T-cell (primary cell): ENCODE measurements at regions not wholly inside any gene's neighbourhood (a gene's known extent, or its start where the extent isn't known, plus 50 kb on each side); places are given as distances from the start of the nearest gene placed in this dataset.

ENCODE experiments used
- ATAC-seq, 4 experiments: fragments of 200-7000 bp in 3 of 4; fragments of 150-1000 bp in 1 of 4; cut with Tn5 transposase; replicated peaks in 1 of 4; 1 replicate in 3 of 4; 2 replicates in 1 of 4; pipeline ENCODE4 v1.10.0; 2021; ENCODE audit warnings: moderate library complexity in 3 of 4, mild to moderate bottlenecking in 2 of 4, moderate number of reproducible peaks in 1 of 4
- CTCF ChIA-PET, 2 donors: fragments of 300-600 bp; sonication (Branson Sonifier 250); formaldehyde crosslinking; loops; one replicate each; lab custom pipeline; 2022; ENCODE audit warnings: antibody characterized with exemption in 2 of 2; lab: Charles Lee
- POLR2A ChIA-PET, 2 donors: fragments of 300-600 bp; sonication (Branson Sonifier 250); formaldehyde crosslinking; loops; one replicate each; lab custom pipeline; 2022; ENCODE audit warnings: antibody characterized with exemption in 2 of 2; lab: Charles Lee
- DNase-seq, 35 experiments: peaks; one replicate each; pipeline versions ENCODE4 v3.0.0 to v3.0.0-alpha.2; 2013 to 2023
- H3K27ac ChIP-seq: one replicate; pipeline ENCODE4 v1.5.1; 2013; ENCODE audit warnings: low read length
- H3K27me3 ChIP-seq, 2 experiments: replicated peaks in 1 of 2; 1 replicate in 1 of 2; 2 replicates in 1 of 2; pipeline versions ENCODE4 v1.6.1 to v1.7.0; 2013; ENCODE audit warnings: low read length in 1 of 2, mixed read lengths in 1 of 2; ENCODE audit not compliant: control insufficient read depth in 2 of 2, insufficient read depth in 2 of 2; ENCODE audit errors: extremely low read depth in 1 of 2
- H3K36me3 ChIP-seq, 2 donors: 1 replicate in 1 of 2; 2 replicates in 1 of 2; pipeline versions ENCODE4 v1.6.1 to v1.7.0; 2013; ENCODE audit warnings: low read length in 1 of 2; ENCODE audit not compliant: control insufficient read depth in 2 of 2, insufficient read depth in 1 of 2; ENCODE audit errors: extremely low read depth in 1 of 2
- H3K4me1 ChIP-seq, 2 experiments: 1 replicate in 1 of 2; 2 replicates in 1 of 2; pipeline versions ENCODE4 v1.6.1 to v1.7.0; 2013; ENCODE audit warnings: low read length in 2 of 2, mixed read lengths in 1 of 2; ENCODE audit not compliant: insufficient read depth in 2 of 2, control insufficient read depth in 1 of 2; ENCODE audit errors: extremely low read depth in 1 of 2
- H3K4me3 ChIP-seq, 2 donors: 1 replicate in 1 of 2; 2 replicates in 1 of 2; pipeline versions ENCODE4 v1.5.1 to v1.7.0; 2013; ENCODE audit warnings: mild to moderate bottlenecking in 2 of 2, low read length in 1 of 2, moderate library complexity in 1 of 2; ENCODE audit not compliant: control insufficient read depth in 1 of 2; ENCODE audit errors: extremely low read depth in 1 of 2
- H3K9me3 ChIP-seq: 2 replicates; pipeline ENCODE4 v1.7.0; 2013
- H3K27ac Mint-ChIP-seq, 2 donors: one replicate each; pipeline ENCODE4 v1.8.0; 2020 to 2021; ENCODE audit warnings: mild to moderate bottlenecking in 2 of 2, mixed read lengths in 2 of 2
- H3K27me3 Mint-ChIP-seq, 2 donors: one replicate each; pipeline ENCODE4 v1.8.0; 2021 to 2022; ENCODE audit warnings: mixed read lengths in 2 of 2
- H3K36me3 Mint-ChIP-seq: one replicate; pipeline ENCODE4 v1.8.0; 2021; ENCODE audit warnings: mixed read lengths
- H3K4me1 Mint-ChIP-seq, 3 donors: one replicate each; pipeline ENCODE4 v1.8.0; 2020 to 2022; ENCODE audit warnings: mixed read lengths in 3 of 3, mild to moderate bottlenecking in 1 of 3
- H3K4me3 Mint-ChIP-seq, 3 donors: one replicate each; pipeline ENCODE4 v1.8.0; 2020 to 2022; ENCODE audit warnings: mild to moderate bottlenecking in 3 of 3, mixed read lengths in 3 of 3, moderate library complexity in 3 of 3
- H3K9me3 Mint-ChIP-seq, 3 donors: one replicate each; pipeline ENCODE4 v1.8.0; 2020 to 2022; ENCODE audit warnings: mixed read lengths in 3 of 3
- WGBS: methylation state at CpG from one replicate; pipeline ENCODE4 v1.1.5; 2013; ENCODE audit warnings: missing lambda C conversion rate; ENCODE audit not compliant: insufficient coverage; 5-methylcytosine and 5-hydroxymethylcytosine counted together

DNA sequence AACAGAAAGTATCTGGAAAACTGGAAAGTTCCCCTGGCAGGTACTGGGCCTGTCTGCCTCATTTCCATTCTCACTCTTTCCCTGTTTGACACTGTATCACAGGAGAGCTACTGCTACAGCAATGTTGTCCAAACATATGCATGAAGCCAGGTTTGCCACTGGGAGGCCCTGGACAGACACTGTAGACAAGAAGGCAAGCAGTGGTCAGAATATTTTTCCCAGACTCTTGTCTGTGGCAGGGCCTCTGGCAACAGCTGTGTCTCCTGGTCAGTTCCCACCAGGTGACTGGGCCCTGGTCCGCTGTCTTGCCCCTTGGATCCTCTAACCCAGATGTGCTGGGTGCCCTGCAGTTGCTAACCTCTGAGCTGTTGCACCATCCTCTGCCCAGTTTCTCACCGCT is 178.9 kb upstream of the FANCL start:
- H3K4me1 ChIP-seq: no peaks in the 10 kb centered on the region
- no peaks in the 10 kb centered on the region for H3K36me3 ChIP-seq
- WGBS: 83% methylated on average over 1 of the region's 2 CpGs
- H3K4me3 ChIP-seq: no peak overlapping the region
- Mint-ChIP-seq H3K27me3 (peaks cover 0 to 3% of the 10 kb centered on the region in 2 donors), H3K4me1 (no peaks in the 10 kb centered on the region), H3K4me3 (no peak overlapping the region), H3K36me3 (no peaks in the 10 kb centered on the region), H3K27ac (no peak overlapping the region), H3K9me3 (no peaks in the 10 kb centered on the region)
- H3K27me3 ChIP-seq: no peaks in the 10 kb centered on the region
- H3K9me3 ChIP-seq: no peaks in the 10 kb centered on the region
- no peak for DNase-seq
- POLR2A ChIA-PET: no interaction called here
- no peak overlapping the region for H3K27ac ChIP-seq
- ATAC-seq: no peak
- CTCF ChIA-PET: no interaction called here

DNA sequence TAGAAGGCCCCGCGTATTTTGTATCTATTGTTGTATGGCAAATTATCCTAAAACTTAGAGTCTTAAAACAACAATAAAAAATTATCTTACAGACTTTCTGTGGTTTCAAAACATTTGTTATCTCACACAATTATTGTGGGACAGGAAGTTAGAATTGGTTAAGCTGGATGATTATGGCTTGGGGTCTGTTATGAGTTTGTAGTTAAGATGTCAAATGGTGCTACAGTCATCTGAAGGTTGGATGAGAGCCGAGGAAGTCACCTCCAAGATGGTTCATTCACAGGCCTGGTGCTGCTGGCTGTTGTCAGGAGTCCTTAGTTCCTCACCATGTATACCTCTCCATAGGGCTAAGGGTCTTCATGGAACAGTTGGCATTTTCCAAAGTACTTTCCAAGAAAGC is 175.6 kb upstream of the FANCL start:
- ChIA-PET POLR2A (no interaction called here), CTCF (no interaction called here)
- H3K27me3 ChIP-seq: no peaks in the 10 kb centered on the region
- Mint-ChIP-seq H3K27me3 (no peaks in the 10 kb centered on the region), H3K9me3 (no peaks in the 10 kb centered on the region), H3K4me1 (no peaks in the 10 kb centered on the region), H3K36me3 (no peaks in the 10 kb centered on the region), H3K4me3 (no peak overlapping the region), H3K27ac (no peak overlapping the region)
- H3K27ac ChIP-seq: no peak overlapping the region
- no peaks in the 10 kb centered on the region for H3K4me1 ChIP-seq
- DNase-seq (no peak), ATAC-seq (no peak)
- no peaks in the 10 kb centered on the region for H3K9me3 ChIP-seq
- H3K4me3 ChIP-seq: no peak overlapping the region
- H3K36me3 ChIP-seq: no peaks in the 10 kb centered on the region
- WGBS: no CpG with 5 or more reads among the region's 3 CpGs

DNA sequence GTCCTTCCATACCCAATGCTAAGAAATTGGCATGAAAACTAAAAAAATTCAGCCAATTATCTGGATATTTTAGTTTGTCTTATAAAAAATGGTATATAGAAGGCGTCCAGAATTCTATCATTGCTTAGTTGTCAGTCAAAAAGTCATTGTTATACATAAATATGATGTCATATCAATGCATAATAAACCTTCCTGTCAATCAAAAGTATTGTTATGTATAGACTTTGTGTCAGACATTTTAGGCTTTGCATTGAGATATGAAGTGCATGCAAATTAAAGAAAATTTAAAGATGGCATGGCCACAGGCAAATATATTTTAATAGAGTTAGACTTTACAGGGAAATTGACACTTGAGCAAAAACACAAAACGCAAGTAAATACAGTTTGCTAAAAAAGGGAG is 173.4 kb upstream of the FANCL start:
- H3K9me3 ChIP-seq: no peaks in the 10 kb centered on the region
- no peak overlapping the region for H3K4me3 ChIP-seq
- no peaks in the 10 kb centered on the region for H3K27me3 ChIP-seq
- Mint-ChIP-seq H3K4me3 (no peak overlapping the region), H3K27me3 (no peaks in the 10 kb centered on the region), H3K9me3 (no peaks in the 10 kb centered on the region), H3K4me1 (no peaks in the 10 kb centered on the region), H3K27ac (no peak overlapping the region), H3K36me3 (no peaks in the 10 kb centered on the region)
- no CpG with 5 or more reads among the region's 2 CpGs for WGBS
- no peak overlapping the region for H3K27ac ChIP-seq
- ATAC-seq (no peak), DNase-seq (no peak)
- H3K4me1 ChIP-seq: no peaks in the 10 kb centered on the region
- H3K36me3 ChIP-seq: no peaks in the 10 kb centered on the region
- POLR2A ChIA-PET: no interaction called here
- CTCF ChIA-PET: no interaction called here

GRCh38 chr2:58410549-58410948 is 169.4 kb upstream of the FANCL start:
- ATAC-seq: no peak
- H3K9me3 Mint-ChIP-seq: no peaks in the 10 kb centered on the region
- Histone ChIP-seq H3K9me3 (no peaks in the 10 kb centered on the region), H3K27me3 (no peaks in the 10 kb centered on the region), H3K27ac (no peak overlapping the region), H3K4me1 (no peaks in the 10 kb centered on the region), H3K4me3 (no peak overlapping the region), H3K36me3 (no peaks in the 10 kb centered on the region)
- 88% methylated on average over 2 of the region's 2 CpGs for WGBS
- no peak overlapping the region for H3K4me3 Mint-ChIP-seq
- H3K4me1 Mint-ChIP-seq: no peaks in the 10 kb centered on the region
- ChIA-PET CTCF (no interaction called here), POLR2A (no interaction called here)
- DNase-seq: no peak
- H3K27ac Mint-ChIP-seq: no peak overlapping the region
- no peaks in the 10 kb centered on the region for H3K36me3 Mint-ChIP-seq
- no peaks in the 10 kb centered on the region for H3K27me3 Mint-ChIP-seq

DNA sequence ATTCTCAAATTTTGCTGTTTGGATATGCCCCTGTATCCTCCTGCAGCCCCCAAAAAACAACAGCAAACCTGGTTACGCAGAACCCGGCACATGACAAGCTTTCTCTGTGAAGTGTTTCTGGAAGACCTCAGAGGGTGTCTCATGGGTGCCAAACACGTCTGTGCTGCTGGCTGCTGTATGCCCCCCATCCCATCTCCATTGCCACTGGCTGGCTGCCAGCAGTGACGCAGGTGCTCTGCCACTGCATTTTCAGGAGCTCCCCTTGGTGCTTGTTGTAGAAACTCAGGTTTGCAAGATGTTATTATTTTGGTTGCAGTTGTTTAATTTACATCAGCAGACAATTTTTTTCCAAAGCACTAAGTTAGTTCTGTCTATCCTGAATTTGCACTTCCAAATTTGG is 166.4 kb upstream of the FANCL start:
- H3K27ac ChIP-seq: no peak overlapping the region
- Mint-ChIP-seq H3K27ac (no peak overlapping the region), H3K36me3 (no peaks in the 10 kb centered on the region), H3K4me1 (no peaks in the 10 kb centered on the region), H3K4me3 (no peak overlapping the region), H3K9me3 (no peaks in the 10 kb centered on the region), H3K27me3 (no peaks in the 10 kb centered on the region)
- DNase-seq (no peak), ATAC-seq (no peak)
- H3K4me3 ChIP-seq: no peak overlapping the region
- no peaks in the 10 kb centered on the region for H3K4me1 ChIP-seq
- 78% methylated on average over 3 of the region's 4 CpGs for WGBS
- ChIA-PET POLR2A (no interaction called here), CTCF (no interaction called here)
- H3K36me3 ChIP-seq: no peaks in the 10 kb centered on the region
- H3K27me3 ChIP-seq: no peaks in the 10 kb centered on the region
- H3K9me3 ChIP-seq: no peaks in the 10 kb centered on the region

- WGBS: no CpG with 5 or more reads among the region's 1 CpG
- Histone ChIP-seq H3K4me3 (no peak overlapping the region), H3K9me3 (no peaks in the 10 kb centered on the region), H3K36me3 (no peaks in the 10 kb centered on the region), H3K27ac (no peak overlapping the region), H3K27me3 (no peaks in the 10 kb centered on the region), H3K4me1 (no peaks in the 10 kb centered on the region)
- Mint-ChIP-seq H3K4me1 (no peaks in the 10 kb centered on the region), H3K4me3 (no peak overlapping the region), H3K27ac (no peak overlapping the region), H3K27me3 (no peaks in the 10 kb centered on the region), H3K36me3 (no peaks in the 10 kb centered on the region), H3K9me3 (no peaks in the 10 kb centered on the region)
- DNase-seq (no peak), ATAC-seq (no peak)
- CTCF ChIA-PET: no interaction called here
- POLR2A ChIA-PET: interaction anchor here in 1 of 2 donors (0.5 kb wide), 1 partner anchor 30 kb away, joined by 3 read pairs; no protein-coding TSS in a partner anchor
Observed at GRCh38 chr2:58405341-58405740, 164.2 kb upstream of the FANCL start.

GRCh38 chr2:58401936-58402335 is 160.8 kb upstream of the FANCL start:
- Mint-ChIP-seq H3K27ac (no peak overlapping the region), H3K36me3 (no peaks in the 10 kb centered on the region), H3K4me3 (no peak overlapping the region), H3K9me3 (no peaks in the 10 kb centered on the region), H3K27me3 (no peaks in the 10 kb centered on the region), H3K4me1 (no peaks in the 10 kb centered on the region)
- no peak for ATAC-seq
- ChIA-PET POLR2A (no interaction called here), CTCF (no interaction called here)
- Histone ChIP-seq H3K9me3 (no peaks in the 10 kb centered on the region), H3K27ac (no peak overlapping the region), H3K4me1 (no peaks in the 10 kb centered on the region), H3K27me3 (no peaks in the 10 kb centered on the region), H3K36me3 (no peaks in the 10 kb centered on the region), H3K4me3 (no peak overlapping the region)
- no CpG with 5 or more reads among the region's 2 CpGs for WGBS
- no peak for DNase-seq
